ENCODE measurements at regions not wholly inside any gene's neighbourhood (a gene's known extent, or its start where the extent isn't known, plus 50 kb on each side); places are given as distances from the start of the nearest gene placed in this dataset.

DNA sequence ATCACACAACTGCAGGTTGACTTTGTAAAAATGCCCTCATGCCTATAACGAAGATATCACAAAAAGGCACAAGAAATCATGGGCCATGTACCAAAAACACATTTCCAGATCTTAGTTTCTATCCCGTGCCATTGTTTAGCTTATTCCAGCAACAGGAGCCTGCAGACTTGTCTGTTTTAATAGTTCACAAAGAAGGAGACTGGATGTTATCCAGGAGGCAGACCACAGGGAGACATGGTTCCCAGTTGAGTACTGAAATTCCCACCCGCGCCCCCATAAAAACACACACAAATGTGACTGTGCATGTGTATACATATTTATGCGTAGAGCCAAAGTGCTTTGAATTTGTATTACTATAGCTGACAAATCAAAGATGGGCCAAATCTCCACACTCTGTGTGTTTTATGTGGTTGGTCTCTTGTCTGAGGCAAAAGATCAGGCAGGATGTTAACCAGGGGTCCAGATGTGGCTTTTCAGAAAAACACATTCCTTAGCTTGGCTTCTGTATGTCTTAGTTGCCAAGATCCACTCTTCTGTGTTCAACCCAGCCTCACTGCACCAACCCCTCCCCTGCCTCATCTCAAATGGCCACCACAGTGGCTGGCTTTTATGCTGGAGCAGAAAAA lies 469.2 kb upstream of the DIPK2B start:
- no peaks in the 10 kb centered on the region for H3K36me3 ChIP-seq (ENCODE audit: control insufficient read depth in 2 of 2, insufficient read depth in 1 of 2, low read length in 2 of 2)
- POLR2A ChIA-PET: no interaction called here
- no peak overlapping the region for H3K4me3 ChIP-seq (ENCODE audit: low read depth, low read length)
- CTCF ChIA-PET: interaction anchor here (0.7 kb wide), 1 partner anchor 43 kb away, joined by 3 read pairs; no protein-coding TSS in a partner anchor
- H3K27ac ChIP-seq (ENCODE audit: extremely low read depth, low read depth, low read length): no peak overlapping the region
- no peaks in the 10 kb centered on the region for H3K9me3 ChIP-seq (ENCODE audit: control insufficient read depth, insufficient read depth, low read depth, low read length)
- TF ChIP-seq ZNF121 (tag by site-specific recombination; IDR thresholded peaks at IDR 0.05) (no peak), BCL11B (tag by site-specific recombination; IDR thresholded peaks at IDR 0.05; ENCODE audit: low read depth) (no peak), ZNF48 (tag by site-specific recombination; IDR thresholded peaks at IDR 0.05) (no peak), ZFP41 (tag by site-specific recombination; IDR thresholded peaks at IDR 0.05; ENCODE audit: borderline replicate concordance) (no peak), ZNF19 (tag by site-specific recombination; IDR thresholded peaks at IDR 0.05; ENCODE audit: low read depth) (no peak), ZNF221 (tag by site-specific recombination; IDR thresholded peaks at IDR 0.05; ENCODE audit: borderline replicate concordance) (no peak), ZNF138 (tag by site-specific recombination; IDR thresholded peaks at IDR 0.05; ENCODE audit: borderline replicate concordance) (no peak), ZXDB (tag by site-specific recombination; IDR thresholded peaks at IDR 0.05) (no peak), ZNF561 (tag by site-specific recombination; IDR thresholded peaks at IDR 0.05; ENCODE audit: borderline replicate concordance) (no peak), ZNF777 (tag by site-specific recombination; IDR thresholded peaks at IDR 0.05; ENCODE audit: borderline replicate concordance) (no peak), ZNF202 (tag by site-specific recombination; IDR thresholded peaks at IDR 0.05; ENCODE audit: borderline replicate concordance) (no peak), ZNF473 (tag by site-specific recombination; IDR thresholded peaks at IDR 0.05) (no peak), ZNF629 (tag by site-specific recombination; IDR thresholded peaks at IDR 0.05) (no peak)
- TF ChIP-seq, protein P1, sequence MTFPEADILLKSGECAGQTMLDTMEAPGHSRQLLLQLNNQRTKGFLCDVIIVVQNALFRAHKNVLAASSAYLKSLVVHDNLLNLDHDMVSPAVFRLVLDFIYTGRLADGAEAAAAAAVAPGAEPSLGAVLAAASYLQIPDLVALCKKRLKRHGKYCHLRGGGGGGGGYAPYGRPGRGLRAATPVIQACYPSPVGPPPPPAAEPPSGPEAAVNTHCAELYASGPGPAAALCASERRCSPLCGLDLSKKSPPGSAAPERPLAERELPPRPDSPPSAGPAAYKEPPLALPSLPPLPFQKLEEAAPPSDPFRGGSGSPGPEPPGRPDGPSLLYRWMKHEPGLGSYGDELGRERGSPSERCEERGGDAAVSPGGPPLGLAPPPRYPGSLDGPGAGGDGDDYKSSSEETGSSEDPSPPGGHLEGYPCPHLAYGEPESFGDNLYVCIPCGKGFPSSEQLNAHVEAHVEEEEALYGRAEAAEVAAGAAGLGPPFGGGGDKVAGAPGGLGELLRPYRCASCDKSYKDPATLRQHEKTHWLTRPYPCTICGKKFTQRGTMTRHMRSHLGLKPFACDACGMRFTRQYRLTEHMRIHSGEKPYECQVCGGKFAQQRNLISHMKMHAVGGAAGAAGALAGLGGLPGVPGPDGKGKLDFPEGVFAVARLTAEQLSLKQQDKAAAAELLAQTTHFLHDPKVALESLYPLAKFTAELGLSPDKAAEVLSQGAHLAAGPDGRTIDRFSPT (tag by site-specific recombination; IDR thresholded peaks at IDR 0.05): no peak
- TF ChIP-seq, protein P2, sequence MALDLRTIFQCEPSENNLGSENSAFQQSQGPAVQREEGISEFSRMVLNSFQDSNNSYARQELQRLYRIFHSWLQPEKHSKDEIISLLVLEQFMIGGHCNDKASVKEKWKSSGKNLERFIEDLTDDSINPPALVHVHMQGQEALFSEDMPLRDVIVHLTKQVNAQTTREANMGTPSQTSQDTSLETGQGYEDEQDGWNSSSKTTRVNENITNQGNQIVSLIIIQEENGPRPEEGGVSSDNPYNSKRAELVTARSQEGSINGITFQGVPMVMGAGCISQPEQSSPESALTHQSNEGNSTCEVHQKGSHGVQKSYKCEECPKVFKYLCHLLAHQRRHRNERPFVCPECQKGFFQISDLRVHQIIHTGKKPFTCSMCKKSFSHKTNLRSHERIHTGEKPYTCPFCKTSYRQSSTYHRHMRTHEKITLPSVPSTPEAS (tag by site-specific recombination; IDR thresholded peaks at IDR 0.05): no peak
- TF ChIP-seq, protein P3, sequence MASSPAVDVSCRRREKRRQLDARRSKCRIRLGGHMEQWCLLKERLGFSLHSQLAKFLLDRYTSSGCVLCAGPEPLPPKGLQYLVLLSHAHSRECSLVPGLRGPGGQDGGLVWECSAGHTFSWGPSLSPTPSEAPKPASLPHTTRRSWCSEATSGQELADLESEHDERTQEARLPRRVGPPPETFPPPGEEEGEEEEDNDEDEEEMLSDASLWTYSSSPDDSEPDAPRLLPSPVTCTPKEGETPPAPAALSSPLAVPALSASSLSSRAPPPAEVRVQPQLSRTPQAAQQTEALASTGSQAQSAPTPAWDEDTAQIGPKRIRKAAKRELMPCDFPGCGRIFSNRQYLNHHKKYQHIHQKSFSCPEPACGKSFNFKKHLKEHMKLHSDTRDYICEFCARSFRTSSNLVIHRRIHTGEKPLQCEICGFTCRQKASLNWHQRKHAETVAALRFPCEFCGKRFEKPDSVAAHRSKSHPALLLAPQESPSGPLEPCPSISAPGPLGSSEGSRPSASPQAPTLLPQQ (tag by site-specific recombination; IDR thresholded peaks at IDR 0.05): no peak
- no peaks in the 10 kb centered on the region for H3K4me1 ChIP-seq (ENCODE audit: control insufficient read depth, insufficient read depth, low read length)

DNA sequence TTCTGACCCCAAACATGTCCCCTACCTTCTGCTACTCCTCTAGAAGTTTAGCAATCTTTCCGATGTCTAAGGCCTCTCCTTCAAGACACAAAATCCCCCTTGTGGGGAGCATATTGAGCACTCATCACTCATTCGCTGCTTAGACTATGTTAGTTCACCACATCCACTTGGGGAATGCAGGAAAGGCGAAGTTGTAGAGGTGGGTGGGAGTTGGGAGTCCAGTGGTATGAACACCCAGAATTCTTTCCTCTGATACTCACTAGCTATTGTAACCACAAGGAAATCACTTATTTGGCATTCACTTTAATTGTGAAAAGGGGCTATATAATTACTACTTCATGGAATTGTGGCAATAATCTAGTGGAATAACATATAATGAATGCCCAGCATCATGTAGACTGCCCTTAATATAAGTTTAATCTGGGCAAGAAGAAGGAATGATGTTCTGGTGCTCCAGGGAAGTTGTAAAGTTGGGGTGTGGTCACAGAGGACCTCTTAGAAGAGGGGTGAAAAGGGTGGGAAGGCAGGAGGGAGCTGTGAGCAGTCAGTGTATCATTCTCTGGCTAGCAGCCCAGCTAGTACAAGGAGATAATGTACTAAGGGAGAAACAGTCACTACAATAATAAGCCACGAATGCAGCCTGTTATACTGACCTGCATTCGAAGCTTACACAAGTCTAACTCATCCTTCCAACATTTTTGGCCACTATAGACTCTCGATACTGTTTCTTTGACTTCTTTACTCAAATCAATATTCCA lies 468.2 kb upstream of the DIPK2B start:
- CTCF ChIA-PET: interaction anchor here (0.7 kb wide), 1 partner anchor 44 kb away, joined by 3 read pairs; no protein-coding TSS in a partner anchor
- no peak for TF ChIP-seq ZNF701 (tag by site-specific recombination; IDR thresholded peaks at IDR 0.05)
- TF ChIP-seq ZNF37A (tag by site-specific recombination; IDR thresholded peaks at IDR 0.05): no peak
- TF ChIP-seq EGR2 (tag by site-specific recombination; IDR thresholded peaks at IDR 0.05; ENCODE audit: low read depth): no peak
- no peak for TF ChIP-seq ZFP41 (tag by site-specific recombination; IDR thresholded peaks at IDR 0.05; ENCODE audit: borderline replicate concordance)
- TF ChIP-seq ZNF174 (tag by site-specific recombination; IDR thresholded peaks at IDR 0.05): no peak
- TF ChIP-seq ZNF549 (tag by site-specific recombination; IDR thresholded peaks at IDR 0.05): no peak
- TF ChIP-seq, protein P4, sequence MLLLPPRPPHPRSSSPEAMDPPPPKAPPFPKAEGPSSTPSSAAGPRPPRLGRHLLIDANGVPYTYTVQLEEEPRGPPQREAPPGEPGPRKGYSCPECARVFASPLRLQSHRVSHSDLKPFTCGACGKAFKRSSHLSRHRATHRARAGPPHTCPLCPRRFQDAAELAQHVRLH (tag by site-specific recombination; IDR thresholded peaks at IDR 0.05): no peak
- TF ChIP-seq, protein P5, sequence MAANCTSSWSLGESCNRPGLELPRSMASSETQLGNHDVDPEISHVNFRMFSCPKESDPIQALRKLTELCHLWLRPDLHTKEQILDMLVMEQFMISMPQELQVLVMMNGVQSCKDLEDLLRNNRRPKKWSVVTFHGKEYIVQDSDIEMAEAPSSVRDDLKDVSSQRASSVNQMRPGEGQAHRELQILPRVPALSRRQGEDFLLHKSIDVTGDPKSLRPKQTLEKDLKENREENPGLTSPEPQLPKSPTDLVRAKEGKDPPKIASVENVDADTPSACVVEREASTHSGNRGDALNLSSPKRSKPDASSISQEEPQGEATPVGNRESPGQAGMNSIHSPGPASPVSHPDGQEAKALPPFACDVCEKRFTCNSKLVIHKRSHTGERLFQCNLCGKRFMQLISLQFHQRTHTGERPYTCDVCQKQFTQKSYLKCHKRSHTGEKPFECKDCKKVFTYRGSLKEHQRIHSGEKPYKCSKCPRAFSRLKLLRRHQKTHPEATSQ (tag by site-specific recombination; IDR thresholded peaks at IDR 0.05): no peak

More for the DNA sequence above, 468.2 kb upstream of the DIPK2B start:
- H3K4me3 ChIP-seq (ENCODE audit: low read depth, low read length): no peak overlapping the region
- H3K4me1 ChIP-seq (ENCODE audit: control insufficient read depth, insufficient read depth, low read length): no peaks in the 10 kb centered on the region
- no peaks in the 10 kb centered on the region for H3K9me3 ChIP-seq (ENCODE audit: control insufficient read depth, insufficient read depth, low read depth, low read length)
- no peak overlapping the region for H3K27ac ChIP-seq (ENCODE audit: extremely low read depth, low read depth, low read length)
- no peaks in the 10 kb centered on the region for H3K36me3 ChIP-seq (ENCODE audit: control insufficient read depth in 2 of 2, insufficient read depth in 1 of 2, low read length in 2 of 2)
- POLR2A ChIA-PET: no interaction called here

Measured in HEK293 (cell line).